H1 (cell line): ENCODE measurements at regions not wholly inside any gene's neighbourhood (a gene's known extent, or its start where the extent isn't known, plus 50 kb on each side); places are given as distances from the start of the nearest gene placed in this dataset.

Experiments
- CTCF ChIA-PET: fragments of 300-600 bp; sonication (Branson Sonifier 250); formaldehyde crosslinking; loops from one replicate; lab custom pipeline; 2021; ENCODE audit not compliant: partially characterized antibody; lab: Charles Lee
- POLR2A ChIA-PET: fragments of 300-600 bp; sonication (Branson Sonifier 250); formaldehyde crosslinking; loops from one replicate; lab custom pipeline; 2021; ENCODE audit warnings: inconsistent platforms; ENCODE audit not compliant: partially characterized antibody; lab: Charles Lee
- DNase-seq, 2 experiments: peaks; one replicate each; pipeline versions ENCODE4 v3.0.0 to v3.0.0-alpha.2; 2010 to 2022; ENCODE audit warnings: low spot score in 2 of 2, low read depth in 1 of 2, mixed read lengths in 1 of 2
- FAIRE-seq: peaks from 2 replicates; lab custom pipeline; 2011; peaks lifted over from hg19 to GRCh38; lab: Jason Lieb, UNC
- H2AFZ ChIP-seq: 2 replicates; pipeline ENCODE4 v1.8.1; 2012; ENCODE audit warnings: low read length, inconsistent platforms
- H2AK5ac ChIP-seq: 2 replicates; pipeline ENCODE4 v1.6.1; 2013; ENCODE audit warnings: low read depth, low read length
- H2BK120ac ChIP-seq: replicated peaks from 2 replicates; pipeline ENCODE3; 2013; ENCODE audit warnings: low read depth, low read length, inconsistent platforms
- H2BK12ac ChIP-seq: 2 replicates; pipeline ENCODE4 v1.6.1; 2013; ENCODE audit warnings: low read depth, low read length
- H2BK15ac ChIP-seq: 2 replicates; pipeline ENCODE4 v1.6.1; 2013; ENCODE audit warnings: low read length
- H2BK20ac ChIP-seq: 2 replicates; pipeline ENCODE4 v1.6.1; 2013; ENCODE audit warnings: low read length
- H2BK5ac ChIP-seq: 2 replicates; pipeline ENCODE4 v1.6.1; 2013; ENCODE audit warnings: low read depth, low read length
- H3K14ac ChIP-seq: 2 replicates; pipeline ENCODE4 v1.6.1; 2013; ENCODE audit warnings: inconsistent platforms; ENCODE audit not compliant: insufficient read length
- H3K18ac ChIP-seq: 2 replicates; pipeline ENCODE4 v1.6.1; 2013; ENCODE audit warnings: low read length; ENCODE audit errors: extremely low read depth
- H3K23ac ChIP-seq: 2 replicates; pipeline ENCODE4 v1.6.1; 2013; ENCODE audit warnings: inconsistent platforms; ENCODE audit not compliant: insufficient read length
- H3K23me2 ChIP-seq: 2 replicates; pipeline ENCODE4 v1.6.1; 2013; ENCODE audit warnings: low read depth, low read length
- H3K27ac ChIP-seq: 2 replicates; pipeline ENCODE4 v1.6.1; 2011; ENCODE audit warnings: low read depth, low read length, inconsistent platforms
- H3K27me3 ChIP-seq, 4 experiments: replicated peaks in 1 of 4; 1 replicate in 1 of 4; 2 replicates in 3 of 4; pipeline versions ENCODE4 v1.6.1 to v1.8.1; 2011 to 2013; ENCODE audit warnings: low read length in 3 of 4, mild to moderate bottlenecking in 3 of 4, inconsistent platforms in 2 of 4, mixed read lengths in 2 of 4, moderate library complexity in 1 of 4; ENCODE audit not compliant: control insufficient read depth in 3 of 4, insufficient read depth in 3 of 4; ENCODE audit errors: extremely low read depth in 1 of 4
- H3K36me3 ChIP-seq, 4 experiments: 2 replicates each; pipeline versions ENCODE4 v1.6.1 to v1.8.1; 2011 to 2013; ENCODE audit warnings: mild to moderate bottlenecking in 4 of 4, low read length in 3 of 4, moderate library complexity in 2 of 4, control low read depth in 1 of 4, inconsistent platforms in 1 of 4; ENCODE audit not compliant: insufficient read depth in 4 of 4, control insufficient read depth in 2 of 4
- H3K4ac ChIP-seq: replicated peaks from 2 replicates; pipeline ENCODE3; 2013; ENCODE audit warnings: low read length, low read depth, mixed read lengths, inconsistent platforms; ENCODE audit not compliant: insufficient read length
- H3K4me1 ChIP-seq, 4 experiments: replicated peaks in 1 of 4; 1 replicate in 1 of 4; 2 replicates in 3 of 4; pipeline versions ENCODE4 v1.6.1 to v1.8.1; 2011 to 2013; ENCODE audit warnings: low read length in 3 of 4, inconsistent platforms in 2 of 4, mixed read lengths in 1 of 4; ENCODE audit not compliant: insufficient read depth in 4 of 4, control insufficient read depth in 3 of 4
- H3K4me2 ChIP-seq, 2 experiments: 2 replicates each; pipeline versions ENCODE4 v1.6.1 to v1.8.1; 2011 to 2013; ENCODE audit warnings: low read depth in 2 of 2, low read length in 2 of 2, control low read depth in 1 of 2, inconsistent platforms in 1 of 2, mild to moderate bottlenecking in 1 of 2; ENCODE audit not compliant: insufficient read depth in 1 of 2
- H3K4me3 ChIP-seq, 4 experiments: fragments of 200-600, 300-600 bp in 1 of 4; sonication (generic), shearing (Covaris generic), sonication (Bioruptor Twin) in 1 of 4; 2 replicates each; pipeline versions ENCODE4 v1.5.1 to v1.8.1; 2011 to 2016; ENCODE audit warnings: low read length in 4 of 4, low read depth in 3 of 4, control low read depth in 2 of 4, inconsistent platforms in 2 of 4, mild to moderate bottlenecking in 2 of 4, mixed read lengths in 1 of 4, moderate library complexity in 1 of 4; ENCODE audit not compliant: insufficient read depth in 2 of 4; ENCODE audit errors: extremely low read depth in 1 of 4
- H3K56ac ChIP-seq: replicated peaks from 2 replicates; pipeline ENCODE3; 2013; ENCODE audit warnings: low read depth, mild to moderate bottlenecking, mixed read lengths, low read length, inconsistent platforms; ENCODE audit not compliant: insufficient read length
- H3K79me1 ChIP-seq: 2 replicates; pipeline ENCODE4 v1.6.1; 2013; ENCODE audit warnings: low read depth, low read length, control low read depth
- H3K79me2 ChIP-seq, 2 experiments: 2 replicates each; pipeline versions ENCODE4 v1.6.1 to v1.8.1; 2012 to 2013; ENCODE audit warnings: low read length in 2 of 2, mild to moderate bottlenecking in 2 of 2, inconsistent platforms in 1 of 2; ENCODE audit not compliant: insufficient read depth in 2 of 2, control insufficient read depth in 1 of 2
- H3K9ac ChIP-seq, 4 experiments: replicated peaks in 1 of 4; 1 replicate in 1 of 4; 2 replicates in 3 of 4; pipeline versions ENCODE4 v1.6.1 to v1.8.1; 2011 to 2013; ENCODE audit warnings: low read depth in 3 of 4, low read length in 3 of 4, control low read depth in 2 of 4, mild to moderate bottlenecking in 2 of 4, moderate library complexity in 2 of 4, inconsistent platforms in 1 of 4; ENCODE audit errors: extremely low read depth in 1 of 4
- H3K9me3 ChIP-seq, 2 experiments: 2 replicates each; pipeline versions ENCODE4 v1.6.1 to v1.8.1; 2012 to 2013; ENCODE audit warnings: mild to moderate bottlenecking in 2 of 2, moderate library complexity in 2 of 2, control low read depth in 1 of 2, inconsistent platforms in 1 of 2, low read depth in 1 of 2, low read length in 1 of 2, mixed read lengths in 1 of 2; ENCODE audit not compliant: insufficient read depth in 2 of 2
- H4K20me1 ChIP-seq, 2 experiments: replicated peaks in 1 of 2; 2 replicates each; pipeline versions ENCODE3 to v1.8.1; 2011 to 2013; ENCODE audit warnings: inconsistent platforms in 2 of 2, low read length in 2 of 2, mild to moderate bottlenecking in 1 of 2; ENCODE audit not compliant: insufficient read depth in 2 of 2, control insufficient read depth in 1 of 2
- H4K5ac ChIP-seq: 2 replicates; pipeline ENCODE4 v1.6.1; 2013; ENCODE audit warnings: low read length, low read depth, mixed read lengths, inconsistent platforms; ENCODE audit not compliant: insufficient read length
- H4K8ac ChIP-seq: 2 replicates; pipeline ENCODE4 v1.8.0; 2013; ENCODE audit warnings: mild to moderate bottlenecking, moderate library complexity, low read length, inconsistent platforms; ENCODE audit not compliant: insufficient read depth; ENCODE audit errors: extremely low read depth
- H4K91ac ChIP-seq: replicated peaks from 2 replicates; pipeline ENCODE3; 2013; ENCODE audit warnings: low read length, mixed read lengths, inconsistent platforms; ENCODE audit not compliant: insufficient read length
- RBBP5 ChIP-seq: IDR thresholded peaks from 2 replicates; pipeline ENCODE4 v1.7.1; 2012; ENCODE audit warnings: low read depth, mild to moderate bottlenecking, inconsistent platforms, low read length, moderate library complexity, borderline replicate concordance
- RNF2 ChIP-seq: fragments of 200-900, 300-1000 bp; sonication (generic); IDR thresholded peaks from 2 replicates; pipeline ENCODE4 v1.7.1; 2016; ENCODE audit warnings: borderline replicate concordance, low read depth, mild to moderate bottlenecking, antibody characterized with exemption, low read length; ENCODE audit not compliant: poor library complexity, severe bottlenecking; ENCODE audit errors: missing control alignments
- SAP30 ChIP-seq: fragments of 300-600 bp; sonication (generic); IDR thresholded peaks from 2 replicates; pipeline ENCODE4 v1.7.1; 2012; ENCODE audit warnings: low read length, moderate library complexity, mild to moderate bottlenecking, inconsistent platforms; ENCODE audit not compliant: insufficient read depth, insufficient replicate concordance
- WGBS, 2 experiments: shearing (Covaris generic) in 1 of 2; methylation state at CpG; one replicate each; pipeline versions ENCODE4 v1.1.6 to v1.1.7; 2013 to 2015; ENCODE audit warnings: low lambda C conversion rate in 2 of 2, mixed read lengths in 2 of 2, inconsistent platforms in 1 of 2, low coverage in 1 of 2, missing lambda C conversion rate in 1 of 2; ENCODE audit not compliant: insufficient replicate concordance in 2 of 2, insufficient coverage in 1 of 2, insufficient read length in 1 of 2; ENCODE audit errors: extremely low coverage in 1 of 2, missing lambda C conversion rate in 1 of 2; 5-methylcytosine and 5-hydroxymethylcytosine counted together

DNA sequence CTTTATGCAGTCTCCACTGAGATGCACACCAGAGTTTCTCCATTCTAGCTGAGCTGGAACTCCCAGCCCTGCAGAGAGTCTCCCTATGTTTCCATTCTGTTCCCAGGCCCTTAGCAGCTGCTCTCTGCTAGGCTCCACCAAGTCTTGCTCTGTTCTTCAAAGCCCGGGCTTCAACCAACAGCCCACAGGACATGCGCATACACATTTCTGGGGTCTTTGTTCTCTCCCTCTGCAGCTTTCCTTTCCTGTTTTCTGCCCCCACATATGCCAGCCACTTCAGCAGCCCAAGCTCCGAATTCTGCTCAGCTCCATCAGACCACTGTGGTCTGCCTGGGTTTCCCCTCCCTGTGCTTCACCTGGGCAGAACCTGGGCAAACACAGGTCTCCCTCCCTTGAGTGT lies 205.9 kb downstream of the CBLN1 start:
- no peak overlapping the region for H4K8ac ChIP-seq
- no peak overlapping the region for H3K23ac ChIP-seq
- no peak overlapping the region for H2BK12ac ChIP-seq
- H3K4ac ChIP-seq: no peak overlapping the region
- DNase-seq: no peak
- H3K4me3 ChIP-seq: no peak overlapping the region
- H4K5ac ChIP-seq: no peak overlapping the region
- 79% methylated on average over 3 of the region's 3 CpGs; no CpG with 5 or more reads in 1 of the 2 experiments for WGBS, 2 experiments
- H4K20me1 ChIP-seq: no peaks in the 10 kb centered on the region
- H3K18ac ChIP-seq: no peak overlapping the region
- H3K56ac ChIP-seq: no peak overlapping the region
- no peak for FAIRE-seq
- H3K4me2 ChIP-seq: no peak overlapping the region; a peak in 1 of 4 replicates
- H3K27me3 ChIP-seq: no peaks in the 10 kb centered on the region
- no peak overlapping the region for H3K27ac ChIP-seq
- no peaks in the 10 kb centered on the region for H3K23me2 ChIP-seq
- H4K91ac ChIP-seq: no peak overlapping the region
- ChIA-PET POLR2A (no interaction called here), CTCF (interaction anchor here (1.1 to 1.2 kb wide), 2 partner anchors 17 to 19 kb away, joined by 3 to 4 read pairs; no protein-coding TSS in a partner anchor)
- no peak overlapping the region for H3K14ac ChIP-seq
- H3K36me3 ChIP-seq: no peaks in the 10 kb centered on the region
- no peaks in the 10 kb centered on the region; a peak in 1 of 7 replicates for H3K4me1 ChIP-seq
- no peak overlapping the region for H2BK5ac ChIP-seq
- no peak overlapping the region for H2AFZ ChIP-seq
- no peak overlapping the region for H2BK20ac ChIP-seq
- H3K79me1 ChIP-seq: no peaks in the 10 kb centered on the region
- TF ChIP-seq RBBP5 (no peak), SAP30 (no peak), RNF2 (no peak)
- no peak overlapping the region for H2BK120ac ChIP-seq
- no peak overlapping the region for H2AK5ac ChIP-seq
- H3K79me2 ChIP-seq: no peaks in the 10 kb centered on the region
- no peaks in the 10 kb centered on the region for H3K9me3 ChIP-seq
- H2BK15ac ChIP-seq: no peak overlapping the region
- no peak overlapping the region for H3K9ac ChIP-seq
